Neural cell (in vitro differentiated cells): ENCODE measurements at regions not wholly inside any gene's neighbourhood (a gene's known extent, or its start where the extent isn't known, plus 50 kb on each side); places are given as distances from the start of the nearest gene placed in this dataset.

ENCODE experiments used
- H2AFZ ChIP-seq: fragments of 200-600, 300-800 bp; sonication (generic), shearing (Covaris generic); 2 replicates; pipeline ENCODE4 v1.6.0; 2014; ENCODE audit warnings: low read depth, mild to moderate bottlenecking, antibody characterized with exemption, low read length, moderate library complexity
- H3F3A ChIP-seq: fragments of 200-600 bp; shearing (Covaris generic); 2 replicates; pipeline ENCODE4 v1.6.1; 2016; ENCODE audit warnings: mild to moderate bottlenecking, moderate library complexity, mixed read lengths, antibody characterized with exemption, low read length; ENCODE audit not compliant: insufficient read depth, poor library complexity, severe bottlenecking
- H3K27ac ChIP-seq: fragments of 200-600, 300-800 bp; sonication (generic), shearing (Covaris generic); 2 replicates; pipeline ENCODE4 v1.5.1; 2014; ENCODE audit warnings: mild to moderate bottlenecking, low read length, moderate library complexity
- H3K27me3 ChIP-seq: fragments of 300-800, 200-600 bp; sonication (generic), shearing (Covaris generic); 2 replicates; pipeline ENCODE4 v1.6.0; 2014; ENCODE audit warnings: mild to moderate bottlenecking, low read depth, low read length, moderate library complexity; ENCODE audit not compliant: insufficient read depth
- H3K36me3 ChIP-seq: fragments of 300-800, 200-600 bp; sonication (generic), shearing (Covaris generic); 2 replicates; pipeline ENCODE4 v1.5.1; 2014; ENCODE audit warnings: mild to moderate bottlenecking, antibody characterized with exemption, low read length, moderate library complexity; ENCODE audit not compliant: insufficient read depth
- H3K4me2 ChIP-seq: fragments of 300-800, 200-600 bp; sonication (generic), shearing (Covaris generic); 2 replicates; pipeline ENCODE4 v1.6.0; 2014; ENCODE audit warnings: mild to moderate bottlenecking, low read length
- H3K4me3 ChIP-seq: fragments of 300-800, 200-600 bp; sonication (generic), shearing (Covaris generic); 2 replicates; pipeline ENCODE4 v1.5.1; 2014; ENCODE audit warnings: mild to moderate bottlenecking, low read length, moderate library complexity
- H3K79me2 ChIP-seq: fragments of 200-600 bp; shearing (Covaris generic); replicated peaks from 2 replicates; pipeline ENCODE4 v1.6.0; 2014; ENCODE audit warnings: mild to moderate bottlenecking, low read length, moderate library complexity; ENCODE audit not compliant: insufficient read depth
- H3K9ac ChIP-seq: fragments of 300-800, 200-600 bp; sonication (generic), shearing (Covaris generic); 2 replicates; pipeline ENCODE4 v1.6.1; 2016; ENCODE audit warnings: mild to moderate bottlenecking, low read length, mixed read lengths
- H3K9me2 ChIP-seq: fragments of 200-600 bp; shearing (Covaris generic); 2 replicates; pipeline ENCODE4 v1.6.1; 2016; ENCODE audit warnings: mild to moderate bottlenecking, low read length, mixed read lengths; ENCODE audit not compliant: insufficient read depth
- H3K9me3 ChIP-seq: fragments of 200-600, 300-800 bp; sonication (generic), shearing (Covaris generic); 2 replicates; pipeline ENCODE4 v1.6.1; 2016; ENCODE audit warnings: mild to moderate bottlenecking, mixed run types, low read length, moderate library complexity, mixed read lengths
- H4K20me1 ChIP-seq: fragments of 200-600 bp; shearing (Covaris generic); 2 replicates; pipeline ENCODE4 v1.6.1; 2016; ENCODE audit warnings: mild to moderate bottlenecking, mixed run types; ENCODE audit not compliant: insufficient read depth
- CTCF ChIP-seq: fragments of 450-650 bp; IDR thresholded peaks from 2 replicates; pipeline ENCODE4 v1.5.1; 2014; ENCODE audit warnings: antibody characterized with exemption, mild to moderate bottlenecking, moderate library complexity; ENCODE audit not compliant: poor library complexity, severe bottlenecking
- EP300 ChIP-seq: fragments of 450-650 bp; conservative IDR thresholded peaks from 2 replicates; pipeline ENCODE4 v1.6.1; 2014; ENCODE audit warnings: antibody characterized with exemption, mild to moderate bottlenecking, moderate library complexity; ENCODE audit not compliant: poor library complexity, severe bottlenecking
- EZH2 ChIP-seq: fragments of 200-600, 300-800 bp; shearing (Covaris generic), sonication (generic); IDR thresholded peaks from 2 replicates; pipeline ENCODE4 v1.6.1; 2014; ENCODE audit warnings: antibody characterized with exemption, low read length, borderline replicate concordance, mild to moderate bottlenecking; ENCODE audit not compliant: insufficient read depth, poor library complexity, severe bottlenecking
- MXI1 ChIP-seq: fragments of 450-650 bp; conservative IDR thresholded peaks from 2 replicates; pipeline ENCODE4 v1.6.1; 2014; ENCODE audit warnings: antibody characterized with exemption, mild to moderate bottlenecking; ENCODE audit not compliant: poor library complexity, severe bottlenecking
- POLR2AphosphoS5 ChIP-seq: IDR thresholded peaks from 2 replicates; pipeline ENCODE4 v1.6.1; 2012
- RAD21 ChIP-seq: fragments of 450-650 bp; conservative IDR thresholded peaks from 2 replicates; pipeline ENCODE4 v1.6.1; 2014; ENCODE audit warnings: antibody characterized with exemption, mild to moderate bottlenecking, moderate library complexity
- SMC3 ChIP-seq: fragments of 450-650 bp; conservative IDR thresholded peaks from 2 replicates; pipeline ENCODE4 v1.6.1; 2014; ENCODE audit warnings: antibody characterized with exemption, mild to moderate bottlenecking, moderate library complexity; ENCODE audit not compliant: poor library complexity
- TAF1 ChIP-seq: IDR thresholded peaks from 2 replicates; pipeline ENCODE4 v1.6.1; 2012; ENCODE audit warnings: low read depth
- TF ChIP-seq, protein P1 (sequence below): IDR thresholded peaks from 2 replicates; pipeline ENCODE4 v1.6.1; 2012; ENCODE audit warnings: borderline replicate concordance

DNA sequence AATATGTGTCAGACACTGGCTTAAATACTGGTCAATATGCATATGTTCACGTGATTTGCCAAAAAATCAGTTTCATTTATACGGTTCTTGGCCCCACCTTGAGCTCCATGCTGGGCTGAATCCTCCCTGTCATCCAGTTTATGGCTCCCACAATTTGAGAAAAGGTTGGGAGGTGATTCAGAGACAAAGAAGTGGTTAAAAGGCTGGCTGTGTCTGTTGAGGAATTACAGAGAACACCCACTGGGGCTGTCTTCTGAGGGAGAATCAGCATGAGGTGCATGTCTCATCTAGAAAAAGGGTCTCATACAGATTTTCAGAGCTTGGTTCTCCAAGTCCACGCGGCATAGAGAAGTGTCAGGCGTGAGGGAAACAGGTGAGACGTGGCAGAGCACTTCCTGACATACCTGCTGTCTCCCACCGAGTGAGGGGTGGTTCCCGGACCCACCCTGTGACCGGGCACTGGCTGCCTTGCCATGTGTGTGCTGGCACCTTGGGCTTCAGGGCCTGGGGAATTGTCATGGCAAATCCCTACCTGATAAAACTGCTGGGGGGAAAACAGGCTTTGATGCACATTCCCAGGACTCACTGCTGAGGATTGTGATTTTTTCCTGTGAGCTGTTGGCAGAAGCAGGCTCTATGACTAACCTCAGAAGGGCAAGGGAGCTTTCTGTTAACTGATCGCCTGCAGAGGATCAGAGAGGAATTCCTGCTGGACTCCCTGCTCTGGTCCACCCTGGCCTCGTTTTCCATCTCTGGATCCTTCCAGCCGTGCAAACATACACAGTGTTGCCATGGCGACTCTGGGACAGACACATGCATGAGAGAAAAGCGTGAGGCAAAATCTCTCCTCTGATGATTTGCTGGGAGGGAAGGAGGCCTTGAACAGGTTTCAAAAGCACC, 223.6 kb downstream of the ADAMTS15 start:
- Histone ChIP-seq H3K9me2 (no peaks in the 10 kb centered on the region), H3F3A (no peaks in the 10 kb centered on the region), H3K79me2 (no peaks in the 10 kb centered on the region), H2AFZ (peak overlapping the region; percentile 16), H3K4me2 (no peak overlapping the region), H3K9ac (peak overlapping the region; percentile 40), H3K9me3 (no peaks in the 10 kb centered on the region), H3K27ac (peak overlapping the region; percentile 41), H4K20me1 (no peaks in the 10 kb centered on the region), H3K4me3 (peak overlapping the region; percentile 34), H3K36me3 (no peaks in the 10 kb centered on the region), H3K27me3 (no peaks in the 10 kb centered on the region)
- no peak for TF ChIP-seq POLR2AphosphoS5
- TF ChIP-seq, protein P1, sequence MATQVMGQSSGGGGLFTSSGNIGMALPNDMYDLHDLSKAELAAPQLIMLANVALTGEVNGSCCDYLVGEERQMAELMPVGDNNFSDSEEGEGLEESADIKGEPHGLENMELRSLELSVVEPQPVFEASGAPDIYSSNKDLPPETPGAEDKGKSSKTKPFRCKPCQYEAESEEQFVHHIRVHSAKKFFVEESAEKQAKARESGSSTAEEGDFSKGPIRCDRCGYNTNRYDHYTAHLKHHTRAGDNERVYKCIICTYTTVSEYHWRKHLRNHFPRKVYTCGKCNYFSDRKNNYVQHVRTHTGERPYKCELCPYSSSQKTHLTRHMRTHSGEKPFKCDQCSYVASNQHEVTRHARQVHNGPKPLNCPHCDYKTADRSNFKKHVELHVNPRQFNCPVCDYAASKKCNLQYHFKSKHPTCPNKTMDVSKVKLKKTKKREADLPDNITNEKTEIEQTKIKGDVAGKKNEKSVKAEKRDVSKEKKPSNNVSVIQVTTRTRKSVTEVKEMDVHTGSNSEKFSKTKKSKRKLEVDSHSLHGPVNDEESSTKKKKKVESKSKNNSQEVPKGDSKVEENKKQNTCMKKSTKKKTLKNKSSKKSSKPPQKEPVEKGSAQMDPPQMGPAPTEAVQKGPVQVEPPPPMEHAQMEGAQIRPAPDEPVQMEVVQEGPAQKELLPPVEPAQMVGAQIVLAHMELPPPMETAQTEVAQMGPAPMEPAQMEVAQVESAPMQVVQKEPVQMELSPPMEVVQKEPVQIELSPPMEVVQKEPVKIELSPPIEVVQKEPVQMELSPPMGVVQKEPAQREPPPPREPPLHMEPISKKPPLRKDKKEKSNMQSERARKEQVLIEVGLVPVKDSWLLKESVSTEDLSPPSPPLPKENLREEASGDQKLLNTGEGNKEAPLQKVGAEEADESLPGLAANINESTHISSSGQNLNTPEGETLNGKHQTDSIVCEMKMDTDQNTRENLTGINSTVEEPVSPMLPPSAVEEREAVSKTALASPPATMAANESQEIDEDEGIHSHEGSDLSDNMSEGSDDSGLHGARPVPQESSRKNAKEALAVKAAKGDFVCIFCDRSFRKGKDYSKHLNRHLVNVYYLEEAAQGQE, result peak; percentile 71
- peak; percentile 23 for TF ChIP-seq MXI1
- TF ChIP-seq TAF1, result no peak
- no peak for TF ChIP-seq EZH2
- no peak for TF ChIP-seq CTCF
- TF ChIP-seq EP300, result peak; percentile 45
- peak; percentile 22 for TF ChIP-seq SMC3
- no peak for TF ChIP-seq RAD21

GRCh38 chr11:130672911-130673310, 224.5 kb downstream of the ADAMTS15 start:
- Histone ChIP-seq H3K27ac (peak overlapping the region; percentile 41), H3K4me2 (no peak overlapping the region), H2AFZ (no peak overlapping the region), H3K79me2 (no peaks in the 10 kb centered on the region), H3F3A (no peaks in the 10 kb centered on the region), H3K9me2 (no peaks in the 10 kb centered on the region), H3K9me3 (no peaks in the 10 kb centered on the region), H4K20me1 (no peaks in the 10 kb centered on the region), H3K4me3 (peak overlapping the region; percentile 34), H3K9ac (peak overlapping the region; percentile 40), H3K36me3 (no peaks in the 10 kb centered on the region), H3K27me3 (no peaks in the 10 kb centered on the region)
- no peak for TF ChIP-seq MXI1
- TF ChIP-seq CTCF, result no peak
- no peak for TF ChIP-seq SMC3
- TF ChIP-seq EZH2, result no peak
- no peak for TF ChIP-seq EP300
- TF ChIP-seq RAD21, result no peak
- TF ChIP-seq TAF1, result no peak
- TF ChIP-seq POLR2AphosphoS5, result no peak
- TF ChIP-seq, protein P1, result no peak
